Tibial artery (tissue), 4 donors: ENCODE measurements at regions not wholly inside any gene's neighbourhood (a gene's known extent, or its start where the extent isn't known, plus 50 kb on each side); places are given as distances from the start of the nearest gene placed in this dataset.

Experiments used
- DNase-seq, 2 donors: peaks; one replicate each; pipeline ENCODE4 v3.0.0-alpha.2; 2019
- H3K27ac ChIP-seq, 2 donors: fragments of 200-600 bp; sonication (generic) in 1 of 2; 1 replicate in 1 of 2; 2 replicates in 1 of 2; pipeline ENCODE4 v1.5.1; 2018 to 2019; ENCODE audit warnings: mild to moderate bottlenecking in 1 of 2
- H3K27me3 ChIP-seq, 2 donors: fragments of 200-600 bp; sonication (generic) in 1 of 2; one replicate each; pipeline versions ENCODE4 v1.5.1 to v1.6.0; 2016 to 2019
- H3K36me3 ChIP-seq, 3 donors: fragments of 200-600 bp; sonication (generic) in 2 of 3; one replicate each; pipeline ENCODE4 v1.5.1; 2016 to 2019; ENCODE audit warnings: mild to moderate bottlenecking in 2 of 3
- H3K4me1 ChIP-seq, 4 donors: fragments of 200-600 bp; sonication (generic) in 2 of 4; 1 replicate in 3 of 4; 2 replicates in 1 of 4; pipeline ENCODE4 v1.5.1; 2016 to 2019
- H3K4me3 ChIP-seq, 2 donors: fragments of 200-600 bp; sonication (generic) in 1 of 2; 1 replicate in 1 of 2; 2 replicates in 1 of 2; pipeline ENCODE4 v1.5.1; 2018 to 2019; ENCODE audit warnings: mild to moderate bottlenecking in 2 of 2
- H3K9me3 ChIP-seq, 3 donors: fragments of 200-600 bp; sonication (generic) in 1 of 3; one replicate each; pipeline ENCODE4 v1.5.1; 2016 to 2019
- CTCF ChIP-seq, 2 experiments: fragments of 200-600 bp in 1 of 2; fragments of 450-650 bp in 1 of 2; IDR thresholded peaks; one replicate each; pipeline ENCODE4 v1.5.1; 2017 to 2019; ENCODE audit warnings: antibody characterized with exemption in 2 of 2, mild to moderate bottlenecking in 1 of 2, moderate library complexity in 1 of 2
- intact Hi-C: fragments of 100-400 bp; cut with DNase I; formaldehyde crosslinking; loops from one replicate; pipeline ENCODE4 v1.15.0; 2023; ENCODE audit warnings: low total_unique reads

DNA sequence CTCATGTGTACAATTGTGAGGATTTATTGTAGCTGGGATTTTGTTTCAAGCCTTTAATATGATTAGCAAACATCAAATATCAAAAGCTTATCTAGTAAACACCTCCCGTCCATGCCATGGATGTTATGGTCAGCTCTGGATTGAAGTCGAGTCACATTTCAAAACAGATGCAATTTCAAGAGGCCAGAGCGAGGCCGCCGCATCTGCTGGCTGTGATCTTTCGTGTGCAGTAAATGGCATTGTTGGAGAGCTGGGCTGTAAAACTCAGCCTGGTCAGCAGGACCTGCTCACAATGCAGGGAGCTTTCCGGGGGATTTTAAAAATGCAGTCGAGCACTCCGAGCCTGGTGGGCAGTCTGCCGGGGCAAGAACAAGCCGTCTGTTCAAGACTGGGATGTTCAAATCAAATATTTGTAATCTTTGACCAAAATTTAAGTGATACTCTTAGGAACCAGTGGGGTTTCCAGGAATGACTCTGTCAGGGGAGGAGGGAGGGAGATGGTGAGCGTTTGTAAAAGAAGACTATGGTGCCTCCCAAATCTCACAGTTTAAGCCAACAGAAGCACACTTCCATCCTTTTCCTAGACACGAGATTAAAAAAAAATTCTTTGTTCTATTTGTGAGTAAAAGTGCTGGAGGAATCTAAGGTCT lies 97.6 kb downstream of the MYCN start:
- no peak for DNase-seq
- H3K36me3 ChIP-seq: no peaks in the 10 kb centered on the region
- H3K4me3 ChIP-seq: no peak overlapping the region
- no peaks in the 10 kb centered on the region for H3K9me3 ChIP-seq
- peaks cover 0 to 18% of the 10 kb centered on the region in 2 donors for H3K27me3 ChIP-seq
- H3K27ac ChIP-seq: no peak overlapping the region
- no peaks in the 10 kb centered on the region for H3K4me1 ChIP-seq
- intact Hi-C loops: no loop called here
- TF ChIP-seq CTCF (IDR thresholded peaks at IDR 0.05): no peak

- Histone ChIP-seq H3K9me3 (no peaks in the 10 kb centered on the region), H3K27me3 (peaks cover 0 to 18% of the 10 kb centered on the region in 2 donors), H3K4me3 (no peak overlapping the region), H3K4me1 (no peaks in the 10 kb centered on the region), H3K36me3 (no peaks in the 10 kb centered on the region), H3K27ac (no peak overlapping the region)
- intact Hi-C loops: no loop called here
- TF ChIP-seq CTCF (IDR thresholded peaks at IDR 0.05): no peak
- DNase-seq: no peak
Observed at GRCh38 chr2:16036951-16037350, 96.6 kb downstream of the MYCN start.

GRCh38 chr2:16035747-16036745 lies 95.7 kb downstream of the MYCN start:
- Histone ChIP-seq H3K27ac (no peak overlapping the region), H3K27me3 (peaks cover 0 to 15% of the 10 kb centered on the region in 2 donors), H3K9me3 (no peaks in the 10 kb centered on the region), H3K4me3 (no peak overlapping the region), H3K4me1 (no peaks in the 10 kb centered on the region), H3K36me3 (no peaks in the 10 kb centered on the region)
- no peak for TF ChIP-seq CTCF (IDR thresholded peaks at IDR 0.05)
- intact Hi-C loops: no loop called here
- DNase-seq: no peak

DNA sequence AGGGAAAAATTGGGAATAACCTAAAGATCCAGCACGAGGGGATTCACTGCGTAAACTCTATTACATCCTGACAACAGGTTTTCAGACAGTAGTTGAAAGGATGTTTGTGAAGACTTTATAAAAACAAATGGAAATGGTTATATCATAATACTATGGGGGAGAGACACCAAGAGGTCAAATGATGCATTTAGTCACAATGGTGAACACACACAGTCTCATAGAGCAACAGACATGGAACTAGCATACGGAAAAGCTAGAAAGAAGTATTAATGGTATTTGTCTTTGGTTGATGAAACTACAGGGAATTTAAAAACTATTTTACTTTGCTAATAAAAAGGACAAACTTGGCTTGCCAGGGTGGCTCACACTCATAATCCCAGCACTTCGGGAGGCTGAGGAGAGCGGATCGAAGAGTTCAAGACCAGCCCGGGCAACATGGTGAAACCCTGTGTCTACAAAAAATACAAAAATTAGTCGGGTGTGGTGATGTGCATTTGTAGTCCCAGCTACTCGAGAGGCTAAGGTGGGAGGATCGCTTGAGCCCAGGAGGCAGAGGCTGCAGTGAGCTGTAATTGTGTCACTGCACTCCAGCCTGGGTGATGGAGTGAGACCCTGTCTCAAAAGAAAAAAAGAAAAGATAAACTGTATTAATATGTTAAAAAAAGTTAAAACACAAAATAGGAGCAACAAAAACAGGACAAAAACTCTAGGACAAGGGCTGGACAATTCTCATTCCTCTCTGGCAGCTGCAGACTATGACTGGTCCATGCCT lies 94.8 kb downstream of the MYCN start:
- intact Hi-C loops: no loop called here
- Histone ChIP-seq H3K4me3 (no peak overlapping the region), H3K36me3 (no peaks in the 10 kb centered on the region), H3K27me3 (peaks cover 0 to 13% of the 10 kb centered on the region in 2 donors), H3K4me1 (no peaks in the 10 kb centered on the region), H3K27ac (no peak overlapping the region), H3K9me3 (no peaks in the 10 kb centered on the region)
- TF ChIP-seq CTCF (IDR thresholded peaks at IDR 0.05): no peak
- no peak for DNase-seq

GRCh38 chr2:16034151-16034974 lies 94.0 kb downstream of the MYCN start:
- no peak overlapping the region for H3K4me3 ChIP-seq
- TF ChIP-seq CTCF (IDR thresholded peaks at IDR 0.05): no peak
- H3K4me1 ChIP-seq: no peaks in the 10 kb centered on the region
- intact Hi-C loops: no loop called here
- peaks cover 0 to 13% of the 10 kb centered on the region in 2 donors for H3K27me3 ChIP-seq
- no peak overlapping the region for H3K27ac ChIP-seq
- no peaks in the 10 kb centered on the region for H3K36me3 ChIP-seq
- no peak for DNase-seq
- H3K9me3 ChIP-seq: no peaks in the 10 kb centered on the region
